ENCODE measurements at regions not wholly inside any gene's neighbourhood (a gene's known extent, or its start where the extent isn't known, plus 50 kb on each side); places are given as distances from the start of the nearest gene placed in this dataset.

GRCh38 chr6:147053311-147053921, 150.8 kb upstream of the STXBP5 start:
- H3K4me3 ChIP-seq (ENCODE audit: low read length) = no peak overlapping the region
- no peak for DNase-seq (ENCODE audit: low read depth, low spot score)

- no peak for DNase-seq (ENCODE audit: low read depth, low spot score)
- H3K4me3 ChIP-seq (ENCODE audit: low read length) = no peak overlapping the region
These were observed 150.1 kb upstream of the STXBP5 start for GRCh38 chr6:147054158-147054557.

- DNase-seq (ENCODE audit: low read depth, low spot score) = no peak
- H3K4me3 ChIP-seq (ENCODE audit: low read length) = no peak overlapping the region
These were observed 149.3 kb upstream of the STXBP5 start for GRCh38 chr6:147054871-147055270.

GRCh38 chr6:147055821-147056392, 148.3 kb upstream of the STXBP5 start:
- DNase-seq (ENCODE audit: low read depth, low spot score) = no peak
- no peak overlapping the region for H3K4me3 ChIP-seq (ENCODE audit: low read length)

- no peak overlapping the region for H3K4me3 ChIP-seq (ENCODE audit: low read length)
- DNase-seq (ENCODE audit: low read depth, low spot score) = no peak
These were observed 147.0 kb upstream of the STXBP5 start for GRCh38 chr6:147057188-147057587.

DNA sequence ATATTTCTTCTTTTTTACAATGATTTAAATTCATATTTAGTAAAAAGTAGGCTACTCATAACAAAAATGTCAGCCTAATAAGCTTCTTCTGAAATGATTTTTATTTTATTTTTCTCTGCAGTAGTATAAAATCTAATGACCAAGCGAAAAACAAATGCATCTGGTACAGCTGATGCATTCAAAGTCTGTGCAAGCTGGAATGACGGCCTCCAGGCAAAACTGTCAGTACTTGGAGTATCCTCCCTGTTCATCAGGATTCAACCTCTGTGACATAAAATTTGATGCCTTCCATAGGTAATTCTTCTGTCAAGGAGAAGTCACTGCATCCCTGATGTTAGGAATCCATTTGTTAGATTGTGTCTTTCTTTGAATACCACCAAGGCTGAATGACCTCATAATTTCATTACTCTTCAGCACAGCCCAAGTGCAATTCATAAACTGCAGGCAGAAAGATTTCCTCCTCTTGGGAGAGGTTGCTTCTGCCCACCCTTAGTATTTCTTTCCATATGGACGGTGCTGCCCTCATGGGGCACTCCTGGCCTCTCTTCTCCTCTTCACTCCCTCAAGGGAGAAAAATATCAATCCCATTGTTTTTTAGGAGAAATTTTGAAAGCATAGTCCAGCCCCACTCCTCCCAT, 146.4 kb upstream of the STXBP5 start:
- H3K4me3 ChIP-seq (ENCODE audit: low read length) = no peak overlapping the region
- DNase-seq (ENCODE audit: low read depth, low spot score) = no peak

DNA sequence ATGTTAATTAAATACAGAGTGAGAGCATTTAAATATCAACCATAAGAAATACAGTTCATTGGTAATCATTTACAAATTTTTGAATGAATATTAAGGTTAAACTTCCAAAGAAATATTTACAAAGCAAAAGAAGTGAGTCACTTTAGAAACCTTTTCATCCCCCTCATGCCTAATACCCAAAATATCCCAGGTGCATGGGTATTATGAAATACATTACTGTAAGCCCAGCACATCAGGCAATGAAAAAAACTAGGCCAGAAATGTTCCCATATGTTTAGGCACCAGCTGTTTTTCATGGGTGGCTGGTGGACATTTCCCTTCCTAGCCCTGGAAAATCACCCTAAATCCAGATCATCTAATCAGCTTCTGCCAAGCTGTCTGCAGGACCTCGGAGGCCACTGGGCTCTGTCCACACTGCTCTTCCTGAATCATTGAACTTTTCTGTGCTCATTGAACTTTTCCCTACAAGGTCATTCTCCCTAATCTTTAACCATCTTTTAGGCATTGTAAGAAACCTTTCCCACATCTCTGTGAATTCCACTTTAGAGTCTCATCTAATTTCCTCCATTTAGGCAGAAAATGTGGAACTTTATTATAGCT, 145.3 kb upstream of the STXBP5 start:
- no peak for DNase-seq (ENCODE audit: low read depth, low spot score)
- H3K4me3 ChIP-seq (ENCODE audit: low read length) = no peak overlapping the region

DNA sequence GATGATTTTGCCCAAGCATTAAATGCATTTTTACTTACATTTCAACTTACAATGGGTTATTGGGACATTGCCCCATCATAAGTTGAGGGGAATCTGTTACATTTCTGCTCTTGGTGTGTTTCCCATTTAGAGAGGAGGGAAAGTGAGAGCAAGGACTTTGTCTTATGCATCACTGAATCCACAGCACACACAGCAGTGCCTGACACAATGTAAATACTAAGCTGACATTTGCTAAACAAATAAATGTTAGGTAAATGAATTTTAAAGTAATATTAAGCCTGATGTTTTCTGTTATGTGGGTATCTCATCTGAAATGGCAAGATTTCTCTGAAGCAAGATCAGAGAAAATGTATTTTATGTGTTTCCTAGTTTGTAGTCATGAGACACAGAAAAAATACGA, 143.6 kb upstream of the STXBP5 start:
- DNase-seq (ENCODE audit: low read depth, low spot score) = no peak
- H3K4me3 ChIP-seq (ENCODE audit: low read length) = no peak overlapping the region

DNA sequence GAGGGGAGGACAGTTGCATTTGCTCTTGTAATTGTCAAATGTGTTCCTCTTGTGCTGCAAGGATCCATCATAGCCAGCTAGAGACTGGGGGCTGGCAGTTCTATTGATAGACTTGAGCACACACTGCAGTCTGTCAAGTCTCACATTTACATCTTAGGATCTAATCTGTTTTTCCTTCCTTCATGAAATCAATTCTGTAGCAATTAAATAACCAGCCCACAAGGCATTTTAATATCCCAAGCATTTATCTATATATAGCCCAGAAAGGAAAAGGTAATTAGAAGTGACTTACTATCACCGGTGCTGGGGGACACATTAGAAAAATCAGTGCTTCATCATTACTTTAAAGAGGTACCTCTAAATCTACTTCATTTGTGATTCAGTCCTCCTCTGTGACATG, 143.0 kb upstream of the STXBP5 start:
- DNase-seq (ENCODE audit: low read depth, low spot score) = no peak
- H3K4me3 ChIP-seq (ENCODE audit: low read length) = no peak overlapping the region

DNA sequence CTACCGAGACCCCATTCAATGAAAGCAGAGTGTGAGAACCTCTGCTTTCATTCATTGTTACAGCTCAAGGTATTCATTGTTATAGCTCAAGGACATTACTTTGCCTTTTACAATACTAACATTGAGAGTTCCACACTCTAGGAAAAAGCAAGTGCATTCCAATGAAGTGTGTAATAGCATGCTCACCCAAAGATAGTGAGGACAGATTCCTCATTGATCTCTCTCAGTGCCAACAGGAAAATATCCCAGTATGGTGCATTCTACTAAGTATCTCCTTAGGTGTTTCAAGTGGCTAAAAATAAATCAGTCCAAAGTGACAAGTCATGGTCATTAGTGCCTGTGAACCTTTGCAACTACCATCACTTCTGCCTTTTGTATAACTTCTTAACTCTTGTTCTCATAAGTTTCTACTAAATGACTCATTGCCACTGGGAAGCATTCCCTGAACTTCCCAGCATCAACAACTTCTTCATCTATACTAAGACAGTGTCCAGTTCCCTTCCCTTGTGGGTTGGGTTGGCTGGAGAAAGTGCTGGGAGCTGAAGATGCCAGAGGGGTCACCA, 140.7 kb upstream of the STXBP5 start:
- H3K4me3 ChIP-seq (ENCODE audit: low read length) = no peak overlapping the region
- DNase-seq (ENCODE audit: low read depth, low spot score) = no peak

DNA sequence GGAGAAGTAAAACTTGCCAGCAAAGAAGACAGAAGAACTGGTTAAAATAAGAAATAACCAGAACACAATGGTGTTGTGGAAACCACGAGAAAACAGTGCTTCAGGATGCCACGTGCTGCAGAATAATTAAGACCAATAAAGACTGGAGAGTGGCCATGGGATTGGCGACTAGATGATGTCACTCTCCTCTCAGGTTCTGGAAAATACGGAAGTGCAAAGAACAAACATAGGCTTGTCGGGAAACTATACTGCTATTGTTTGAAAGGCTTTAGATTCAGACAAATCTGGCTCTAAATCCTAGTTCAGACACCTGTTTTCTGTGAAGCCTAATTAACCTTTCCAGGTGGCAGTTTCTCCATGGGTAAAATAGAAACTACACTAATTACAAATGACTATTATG, 138.4 kb upstream of the STXBP5 start:
- H3K4me3 ChIP-seq (ENCODE audit: low read length) = no peak overlapping the region
- no peak for DNase-seq (ENCODE audit: low read depth, low spot score)

DNA sequence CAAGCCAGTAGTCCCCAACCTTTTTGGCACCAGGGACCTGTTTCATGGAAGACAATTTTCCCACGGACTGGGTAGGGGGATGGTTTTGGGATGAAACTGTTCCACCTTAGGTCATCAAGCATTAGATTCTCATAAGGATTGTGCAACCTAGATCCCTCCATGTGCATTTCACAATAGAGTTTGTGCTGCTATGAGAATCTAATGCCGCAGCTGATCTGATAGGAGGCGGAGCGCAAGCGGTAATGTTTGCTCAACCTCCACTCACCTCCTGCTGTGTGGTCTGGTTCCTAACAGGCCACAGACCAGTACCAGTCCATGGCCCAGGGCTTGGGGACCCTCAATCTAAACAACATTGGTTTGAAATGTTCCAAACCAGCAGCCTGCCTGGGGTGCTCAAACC, 137.0 kb upstream of the STXBP5 start:
- no peak for DNase-seq (ENCODE audit: low read depth, low spot score)
- H3K4me3 ChIP-seq (ENCODE audit: low read length) = no peak overlapping the region

GRCh38 chr6:147071776-147072175, 132.4 kb upstream of the STXBP5 start:
- H3K4me3 ChIP-seq (ENCODE audit: low read length) = no peak overlapping the region
- no peak for DNase-seq (ENCODE audit: low read depth, low spot score)

DNA sequence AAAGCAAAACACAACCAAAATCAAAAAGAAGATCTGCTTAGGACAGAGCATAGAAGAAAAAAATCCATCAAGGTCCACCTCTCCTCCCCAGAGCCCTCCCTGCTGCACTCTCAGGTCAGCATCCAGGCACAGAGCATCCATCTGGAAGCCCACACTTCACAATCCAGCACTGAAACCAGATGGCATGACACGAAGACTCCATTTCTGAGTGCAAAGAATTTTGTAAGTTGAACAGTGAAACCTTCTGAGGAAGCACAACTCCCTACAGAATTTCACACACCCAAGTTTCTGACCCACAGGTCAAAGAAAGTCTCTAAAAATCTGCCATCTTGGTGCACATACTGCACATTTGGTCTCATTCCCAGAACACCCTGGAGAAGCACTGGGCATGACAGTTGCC, 128.8 kb upstream of the STXBP5 start:
- H3K4me3 ChIP-seq (ENCODE audit: low read length) = no peak overlapping the region
- DNase-seq (ENCODE audit: low read depth, low spot score) = no peak

- DNase-seq (ENCODE audit: low read depth, low spot score) = no peak
- H3K4me3 ChIP-seq (ENCODE audit: low read length) = no peak overlapping the region
These were observed 127.0 kb upstream of the STXBP5 start for GRCh38 chr6:147077251-147077650.

DNA sequence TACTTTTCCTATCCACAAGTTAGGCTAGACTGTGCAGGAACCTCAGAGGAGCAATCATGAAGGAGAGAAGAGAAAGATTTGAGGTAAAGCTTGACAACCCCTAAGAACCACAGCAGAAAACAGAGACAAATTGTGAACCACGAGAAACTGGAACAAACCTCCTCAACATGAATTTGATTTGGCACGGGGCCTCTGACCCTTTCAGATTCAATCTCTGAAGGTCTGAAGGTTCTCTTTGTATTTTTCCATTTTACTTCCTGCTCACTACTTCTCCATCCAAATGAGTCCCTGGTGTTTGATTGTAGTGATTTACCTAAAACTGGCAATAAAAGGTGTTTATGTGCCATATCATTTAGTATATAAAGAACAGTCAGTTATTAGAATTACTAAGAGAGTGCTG, 126.1 kb upstream of the STXBP5 start:
- H3K4me3 ChIP-seq (ENCODE audit: low read length) = no peak overlapping the region
- DNase-seq (ENCODE audit: low read depth, low spot score) = no peak

GRCh38 chr6:147078602-147079001, 125.6 kb upstream of the STXBP5 start:
- DNase-seq (ENCODE audit: low read depth, low spot score) = no peak
- no peak overlapping the region for H3K4me3 ChIP-seq (ENCODE audit: low read length)

- DNase-seq (ENCODE audit: low read depth, low spot score) = no peak
- H3K4me3 ChIP-seq (ENCODE audit: low read length) = no peak overlapping the region
These were observed 124.0 kb upstream of the STXBP5 start for GRCh38 chr6:147080225-147080624.

DNA sequence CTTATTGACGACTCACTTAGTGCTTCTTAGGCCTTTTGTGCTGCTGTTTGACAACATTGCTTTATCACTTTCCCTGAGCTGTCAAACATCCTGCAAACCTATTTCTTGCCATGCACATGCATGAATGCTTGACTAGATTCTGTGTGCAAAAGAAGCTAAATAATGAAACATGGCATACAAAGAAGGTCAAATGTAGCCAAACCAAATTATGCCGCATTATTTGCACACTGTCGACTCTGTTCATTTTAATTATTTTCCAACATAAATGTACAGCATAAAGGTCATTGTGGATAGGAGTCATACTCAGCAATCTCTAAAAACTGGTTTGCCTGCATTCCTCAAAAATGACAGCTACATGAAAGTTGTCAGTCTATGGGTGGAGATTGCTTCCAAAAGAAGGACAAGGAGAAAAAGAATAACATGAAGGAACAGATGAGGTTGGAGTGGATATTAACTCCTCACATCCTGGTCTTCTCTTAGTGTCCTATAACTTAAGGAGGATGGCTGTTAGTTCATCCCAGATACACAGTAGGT, 123.1 kb upstream of the STXBP5 start:
- no peak overlapping the region for H3K4me3 ChIP-seq (ENCODE audit: low read length)
- DNase-seq (ENCODE audit: low read depth, low spot score) = no peak

- DNase-seq (ENCODE audit: low read depth, low spot score) = no peak
- no peak overlapping the region for H3K4me3 ChIP-seq (ENCODE audit: low read length)
These were observed 116.6 kb upstream of the STXBP5 start for GRCh38 chr6:147087641-147088040.
